K562 (cell line): ENCODE measurements at regions not wholly inside any gene's neighbourhood (a gene's known extent, or its start where the extent isn't known, plus 50 kb on each side); places are given as distances from the start of the nearest gene placed in this dataset.

Experiments
- ATAC-seq: fragments of 200-7000 bp; cut with Tn5 transposase; 3 replicates; pipeline ENCODE4 v1.9.1; 2020; ENCODE audit warnings: moderate library complexity
- BruUV-seq: library from RNA; stranded (reverse); fragments of 400-500 nt; replicated peaks from 2 replicates; lab custom pipeline; 2021; lab: Mats Ljungman, UMichigan
- CTCF ChIA-PET: fragments of 300-600 bp; formaldehyde crosslinking; extraction: SDS; loops from one replicate; lab custom pipeline; 2021; ENCODE audit warnings: low intra/inter-chr PET ratio; lab: Yijun Ruan, JAX
- POLR2A ChIA-PET: fragments of 300-600, 350-650 bp; sonication (Branson Sonifier 250); formaldehyde crosslinking; extraction: SDS; loops from one replicate; lab custom pipeline; 2021; ENCODE audit warnings: antibody characterized with exemption, inconsistent platforms; lab: Yijun Ruan, JAX
- DNase-seq, 4 experiments: peaks; one replicate each; pipeline versions ENCODE4 v3.0.0 to v3.0.0-alpha.2; 2011 to 2018; ENCODE audit warnings: low spot score in 3 of 4, mixed read lengths in 3 of 4; ENCODE audit errors: extremely low read depth in 1 of 4
- FAIRE-seq: peaks from 2 replicates; lab custom pipeline; 2011; peaks lifted over from hg19 to GRCh38; lab: Jason Lieb, UNC
- H2AFZ ChIP-seq: 2 replicates; pipeline ENCODE4 v1.6.0; 2011; ENCODE audit warnings: low read depth, low read length, control low read depth, inconsistent platforms
- H3K27ac ChIP-seq: fragments of 200-600 bp; 3 replicates; pipeline ENCODE4 v1.8.0; 2011; ENCODE audit warnings: low read depth, mild to moderate bottlenecking, control low read depth, inconsistent platforms, low read length, moderate library complexity, mixed read lengths; ENCODE audit errors: extremely low read depth
- H3K27me3 ChIP-seq, 2 experiments: fragments of 300-600 bp in 1 of 2; 2 replicates in 1 of 2; 3 replicates in 1 of 2; pipeline versions ENCODE4 v1.6.0 to v1.8.0; 2011; ENCODE audit warnings: inconsistent platforms in 2 of 2, low read length in 2 of 2, mild to moderate bottlenecking in 1 of 2, mixed read lengths in 1 of 2, moderate library complexity in 1 of 2; ENCODE audit not compliant: control insufficient read depth in 2 of 2, insufficient read depth in 2 of 2
- H3K36me3 ChIP-seq: fragments of 300-600 bp; 3 replicates; pipeline ENCODE4 v1.8.0; 2011; ENCODE audit warnings: mild to moderate bottlenecking, low read length, inconsistent platforms; ENCODE audit not compliant: control insufficient read depth, insufficient read depth
- H3K4me1 ChIP-seq, 2 experiments: fragments of 200-600 bp in 1 of 2; replicated peaks in 1 of 2; 2 replicates in 1 of 2; 3 replicates in 1 of 2; pipeline versions ENCODE4 v1.5.1 to v1.8.0; 2011; ENCODE audit warnings: inconsistent platforms in 2 of 2, low read length in 2 of 2, mild to moderate bottlenecking in 1 of 2, mixed read lengths in 1 of 2, moderate library complexity in 1 of 2; ENCODE audit not compliant: control insufficient read depth in 2 of 2, insufficient read depth in 2 of 2
- H3K4me2 ChIP-seq: 2 replicates; pipeline ENCODE4 v1.6.1; 2011; ENCODE audit warnings: low read length, control low read depth, inconsistent platforms, mixed read lengths; ENCODE audit not compliant: insufficient read depth
- H3K4me3 ChIP-seq: fragments of 200-600 bp; sonication (generic), shearing (Covaris generic); 2 replicates; pipeline ENCODE4 v1.5.1; 2016; ENCODE audit warnings: control low read depth, inconsistent platforms
- H3K79me2 ChIP-seq: fragments of 200-600 bp; 3 replicates; pipeline ENCODE4 v1.8.0; 2011; ENCODE audit warnings: low read length, inconsistent platforms; ENCODE audit not compliant: control insufficient read depth, insufficient read depth
- H3K9ac ChIP-seq, 2 experiments: 2 replicates each; pipeline versions ENCODE4 v1.6.0 to v1.6.1; 2011; ENCODE audit warnings: low read depth in 2 of 2, low read length in 2 of 2, control low read depth in 1 of 2, inconsistent platforms in 1 of 2, mild to moderate bottlenecking in 1 of 2, mixed read lengths in 1 of 2; ENCODE audit not compliant: insufficient read depth in 1 of 2
- H3K9me1 ChIP-seq: one replicate; pipeline ENCODE4 v1.6.0; 2011; ENCODE audit warnings: inconsistent platforms, mild to moderate bottlenecking, low read length, moderate library complexity; ENCODE audit not compliant: control insufficient read depth, insufficient read depth
- H3K9me3 ChIP-seq: replicated peaks from 2 replicates; pipeline ENCODE4 v1.5.1; 2011; ENCODE audit warnings: low read depth, low read length, inconsistent platforms; ENCODE audit not compliant: control insufficient read depth, insufficient read depth
- H4K20me1 ChIP-seq: replicated peaks from 2 replicates; pipeline ENCODE4 v1.6.1; 2011; ENCODE audit warnings: low read length, inconsistent platforms, mixed read lengths; ENCODE audit not compliant: control insufficient read depth, insufficient read depth
- CCAR2 ChIP-seq: fragments of 200-400 bp; formaldehyde crosslinking; IDR thresholded peaks from 2 replicates; pipeline ENCODE4 v1.6.1; 2017; ENCODE audit warnings: mild to moderate bottlenecking, low read depth, low read length
- NR2C1 ChIP-seq, 2 experiments: fragments of 450-650 bp; IDR thresholded peaks; 2 replicates each; pipeline ENCODE4 v1.6.1; 2017; ENCODE audit warnings: mild to moderate bottlenecking in 2 of 2, antibody characterized with exemption in 1 of 2, inconsistent platforms in 1 of 2, missing compliant biosample characterization in 1 of 2, missing genetic modification characterization in 1 of 2
- PYGO2 ChIP-seq: fragments of 450-650 bp; IDR thresholded peaks from 2 replicates; pipeline ENCODE4 v1.6.1; 2016; ENCODE audit warnings: mild to moderate bottlenecking, missing genetic modification characterization, moderate library complexity, missing compliant biosample characterization
- ZC3H8 ChIP-seq: fragments of 450-650 bp; IDR thresholded peaks from 2 replicates; pipeline ENCODE4 v1.6.1; 2017
- WGBS: fragments of 100-300 bp; shearing (Covaris generic); methylation state at CpG from one replicate; pipeline ENCODE4 v1.1.6; 2016; ENCODE audit warnings: low coverage, mixed read lengths; ENCODE audit not compliant: insufficient coverage; ENCODE audit errors: missing lambda C conversion rate; 5-methylcytosine and 5-hydroxymethylcytosine counted together
- in situ Hi-C: fragments of 300-500 bp; cut with MboI; formaldehyde crosslinking; loops from 4 replicates; pipeline ENCODE4 v1.15.0; 2018; ENCODE audit warnings: inconsistent platforms, mixed read lengths
- intact Hi-C: fragments of 100-400 bp; cut with micrococcal nuclease; formaldehyde crosslinking; loops from 2 replicates; pipeline ENCODE4 v1.14.2; 2022
- TF ChIP-seq, protein P1 (sequence below): fragments of 250-450 bp; sonication (Bioruptor Pico); IDR thresholded peaks from 2 replicates; pipeline ENCODE4 v1.8.0; 2022; ENCODE audit warnings: inconsistent platforms, mild to moderate bottlenecking, moderate library complexity, borderline replicate concordance
- TF ChIP-seq, protein P2 (sequence below), 2 experiments: fragments of 450-650 bp in 1 of 2; IDR thresholded peaks; 2 replicates each; pipeline ENCODE4 v1.6.1; 2011 to 2017; ENCODE audit warnings: low read depth in 2 of 2, antibody characterized with exemption in 1 of 2, borderline replicate concordance in 1 of 2, low read length in 1 of 2, mild to moderate bottlenecking in 1 of 2, mixed read lengths in 1 of 2; ENCODE audit not compliant: control insufficient read depth in 1 of 2

DNA sequence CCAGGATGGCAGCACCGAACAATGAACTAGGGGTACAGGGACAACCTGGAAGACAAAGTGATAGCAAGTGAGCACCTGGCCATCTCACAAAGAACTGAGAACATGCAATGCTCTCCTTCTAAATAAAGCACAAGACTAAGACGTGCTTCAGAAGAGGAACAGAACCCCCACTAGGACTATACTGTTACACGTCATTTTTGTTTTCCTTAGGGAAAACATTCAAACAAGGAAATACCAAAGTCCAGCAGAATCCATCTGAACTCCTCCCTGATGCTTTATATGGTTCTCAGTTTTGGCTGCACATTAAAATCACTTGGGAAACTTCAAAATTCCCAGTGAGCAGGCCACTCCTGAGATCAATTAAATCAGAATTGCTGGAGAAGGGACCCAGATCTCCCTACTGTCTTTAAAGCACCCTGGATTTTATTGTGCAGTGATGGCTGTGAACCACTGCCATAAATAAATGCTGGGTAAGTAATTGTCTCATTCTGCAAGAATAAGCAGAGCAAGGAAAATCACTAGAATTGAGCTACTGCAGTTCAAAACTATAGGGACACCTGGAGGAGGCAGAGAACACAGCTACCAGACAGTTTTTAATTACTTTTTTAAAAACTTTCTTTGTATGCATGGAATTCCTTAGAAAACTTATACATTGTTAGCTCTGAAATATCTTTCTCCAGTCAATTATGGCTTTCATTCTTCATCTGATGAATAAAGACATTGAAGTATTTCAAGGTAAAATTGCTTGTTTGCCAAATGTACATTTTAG, 866.5 kb upstream of the GHITM start:
- Histone ChIP-seq H3K4me3 (no peak overlapping the region), H3K9me1 (no peaks in the 10 kb centered on the region), H3K4me1 (no peaks in the 10 kb centered on the region), H4K20me1 (no peaks in the 10 kb centered on the region), H3K9me3 (no peaks in the 10 kb centered on the region), H2AFZ (no peak overlapping the region), H3K79me2 (no peaks in the 10 kb centered on the region), H3K27me3 (no peaks in the 10 kb centered on the region), H3K4me2 (no peak overlapping the region), H3K36me3 (no peaks in the 10 kb centered on the region), H3K9ac (no peak overlapping the region), H3K27ac (no peak overlapping the region)
- ChIA-PET POLR2A (no interaction called here), CTCF (no interaction called here)
- BruUV-seq, result no TSS peak
- TF ChIP-seq PYGO2 (tag) (no peak), CCAR2 (no peak), ZC3H8 (no peak), NR2C1 (IDR thresholded peaks at IDR 0.05) (no peak), NR2C1 (tag; IDR thresholded peaks at IDR 0.05) (no peak)
- TF ChIP-seq, protein P1, sequence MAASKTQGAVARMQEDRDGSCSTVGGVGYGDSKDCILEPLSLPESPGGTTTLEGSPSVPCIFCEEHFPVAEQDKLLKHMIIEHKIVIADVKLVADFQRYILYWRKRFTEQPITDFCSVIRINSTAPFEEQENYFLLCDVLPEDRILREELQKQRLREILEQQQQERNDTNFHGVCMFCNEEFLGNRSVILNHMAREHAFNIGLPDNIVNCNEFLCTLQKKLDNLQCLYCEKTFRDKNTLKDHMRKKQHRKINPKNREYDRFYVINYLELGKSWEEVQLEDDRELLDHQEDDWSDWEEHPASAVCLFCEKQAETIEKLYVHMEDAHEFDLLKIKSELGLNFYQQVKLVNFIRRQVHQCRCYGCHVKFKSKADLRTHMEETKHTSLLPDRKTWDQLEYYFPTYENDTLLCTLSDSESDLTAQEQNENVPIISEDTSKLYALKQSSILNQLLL (CRISPR knock-in tag), result no peak
- TF ChIP-seq, protein P2, sequence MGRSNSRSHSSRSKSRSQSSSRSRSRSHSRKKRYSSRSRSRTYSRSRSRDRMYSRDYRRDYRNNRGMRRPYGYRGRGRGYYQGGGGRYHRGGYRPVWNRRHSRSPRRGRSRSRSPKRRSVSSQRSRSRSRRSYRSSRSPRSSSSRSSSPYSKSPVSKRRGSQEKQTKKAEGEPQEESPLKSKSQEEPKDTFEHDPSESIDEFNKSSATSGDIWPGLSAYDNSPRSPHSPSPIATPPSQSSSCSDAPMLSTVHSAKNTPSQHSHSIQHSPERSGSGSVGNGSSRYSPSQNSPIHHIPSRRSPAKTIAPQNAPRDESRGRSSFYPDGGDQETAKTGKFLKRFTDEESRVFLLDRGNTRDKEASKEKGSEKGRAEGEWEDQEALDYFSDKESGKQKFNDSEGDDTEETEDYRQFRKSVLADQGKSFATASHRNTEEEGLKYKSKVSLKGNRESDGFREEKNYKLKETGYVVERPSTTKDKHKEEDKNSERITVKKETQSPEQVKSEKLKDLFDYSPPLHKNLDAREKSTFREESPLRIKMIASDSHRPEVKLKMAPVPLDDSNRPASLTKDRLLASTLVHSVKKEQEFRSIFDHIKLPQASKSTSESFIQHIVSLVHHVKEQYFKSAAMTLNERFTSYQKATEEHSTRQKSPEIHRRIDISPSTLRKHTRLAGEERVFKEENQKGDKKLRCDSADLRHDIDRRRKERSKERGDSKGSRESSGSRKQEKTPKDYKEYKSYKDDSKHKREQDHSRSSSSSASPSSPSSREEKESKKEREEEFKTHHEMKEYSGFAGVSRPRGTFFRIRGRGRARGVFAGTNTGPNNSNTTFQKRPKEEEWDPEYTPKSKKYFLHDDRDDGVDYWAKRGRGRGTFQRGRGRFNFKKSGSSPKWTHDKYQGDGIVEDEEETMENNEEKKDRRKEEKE (IDR thresholded peaks at IDR 0.05; ENCODE audit: borderline replicate concordance in 1 of 2, control insufficient read depth in 1 of 2, low read depth in 2 of 2, low read length in 1 of 2), result no peak
- intact Hi-C loops, result no loop called here
- no peak for FAIRE-seq
- no peak for DNase-seq
- in situ Hi-C loops, result no loop called here
- WGBS, result 5% methylated on average over 3 of the region's 3 CpGs
- ATAC-seq, result no peak
